Heart left ventricle (tissue), 16 donors: ENCODE measurements at regions not wholly inside any gene's neighbourhood (a gene's known extent, or its start where the extent isn't known, plus 50 kb on each side); places are given as distances from the start of the nearest gene placed in this dataset.

Experiments used
- ATAC-seq, 4 donors: fragments of 200-7000 bp; cut with Tn5 transposase; one replicate each; pipeline ENCODE4 v1.9.1; 2020 to 2022; ENCODE audit warnings: moderate library complexity in 4 of 4, mild to moderate bottlenecking in 3 of 4, moderate number of reproducible peaks in 1 of 4
- DNase-seq, 5 donors: peaks; one replicate each; pipeline ENCODE4 v3.0.0-alpha.2; 2020
- H3K27ac ChIP-seq, 12 donors: fragments of 200-600 bp; sonication (generic) in 4 of 12; one replicate each; pipeline versions ENCODE4 v1.5.0 to v1.8.0; 2016 to 2022; ENCODE audit warnings: mild to moderate bottlenecking in 2 of 12
- H3K27me3 ChIP-seq, 9 donors: fragments of 200-600 bp; sonication (generic) in 2 of 9; one replicate each; pipeline versions ENCODE4 v1.5.1 to v1.8.0; 2016 to 2022; ENCODE audit warnings: mild to moderate bottlenecking in 3 of 9
- H3K36me3 ChIP-seq, 9 donors: fragments of 200-600 bp; sonication (generic) in 2 of 9; one replicate each; pipeline versions ENCODE4 v1.5.0 to v1.8.0; 2018 to 2022; ENCODE audit warnings: mild to moderate bottlenecking in 2 of 9
- H3K4me1 ChIP-seq, 12 donors: fragments of 200-600 bp; sonication (generic) in 4 of 12; one replicate each; pipeline versions ENCODE4 v1.5.0 to v1.8.0; 2016 to 2022; ENCODE audit warnings: mild to moderate bottlenecking in 3 of 12
- H3K4me3 ChIP-seq, 12 donors: fragments of 200-600 bp; sonication (generic) in 4 of 12; one replicate each; pipeline versions ENCODE4 v1.5.0 to v1.8.0; 2017 to 2022; ENCODE audit warnings: mild to moderate bottlenecking in 9 of 12, moderate library complexity in 4 of 12
- H3K9me3 ChIP-seq, 12 donors: fragments of 200-600 bp; sonication (generic) in 4 of 12; one replicate each; pipeline versions ENCODE4 v1.5.0 to v1.8.0; 2016 to 2022; ENCODE audit warnings: mild to moderate bottlenecking in 1 of 12
- POLR2A ChIP-seq, 2 donors: fragments of 450-650 bp; IDR thresholded peaks; one replicate each; pipeline ENCODE4 v1.6.1; 2017; ENCODE audit warnings: antibody characterized with exemption in 2 of 2, mild to moderate bottlenecking in 2 of 2, moderate library complexity in 2 of 2
- WGBS, 4 donors: extraction: QIAGEN DNeasy Blood & Tissue Kit in 2 of 4; methylation state at CpG; one replicate each; pipeline versions ENCODE4 v1.1.5 to v1.1.7; 2013 to 2018; 5-methylcytosine and 5-hydroxymethylcytosine counted together
- intact Hi-C, 10 donors: fragments of 100-400 bp; cut with DNase I; formaldehyde crosslinking; loops; one replicate each; pipeline versions ENCODE4 v1.11.1 to v1.14.2; 2022
- TF ChIP-seq, protein P1 (sequence below), 12 donors: fragments of 200-600 bp; sonication (generic) in 4 of 12; IDR thresholded peaks; one replicate each; pipeline versions ENCODE4 v1.5.0 to v1.8.0; 2018 to 2022; ENCODE audit warnings: antibody characterized with exemption in 12 of 12, mild to moderate bottlenecking in 5 of 12
- donor health status: ischemic (EF 13 %, LVEDD 7.1; RV severe dilation, severe dysfunction).
- donor health status: healthy with polysubstance abuse.
- donor health status: DM: no; HTN: yes; CAD: no.
- donor health status: DM: no; HTN: no; CAD: no.
- donor health status: ischemic (EF 25% LVEDD 6.9; RV normal size, moderate dysfunction).
- donor health status: ischemic (EF 25% LVEDD 5.7; RV mildly dilated, moderate dysfunction).
- donor health status: healthy.
- donor health status: DM: yes; HTN: yes; CAD: no.
- donor health status: ischemic (EF 35%, LVEDD 5.7; RV mildly dilated, moderate dysfunction).
- donor health status: nonischemic (EF 11% LVEDD 7.7; RV severe dilation, severe dysfunction).
- donor health status: DM: yes; HTN: yes; CAD: no.
- donor health status: PGD.
- donor health status: ischemic (EF 29% LVEDD 5.4; RV normal size, mild dysfunction).
- donor health status: nonischemic (EF 23%, LVEDD 6.1; RV moderate dilation, normal function).

DNA sequence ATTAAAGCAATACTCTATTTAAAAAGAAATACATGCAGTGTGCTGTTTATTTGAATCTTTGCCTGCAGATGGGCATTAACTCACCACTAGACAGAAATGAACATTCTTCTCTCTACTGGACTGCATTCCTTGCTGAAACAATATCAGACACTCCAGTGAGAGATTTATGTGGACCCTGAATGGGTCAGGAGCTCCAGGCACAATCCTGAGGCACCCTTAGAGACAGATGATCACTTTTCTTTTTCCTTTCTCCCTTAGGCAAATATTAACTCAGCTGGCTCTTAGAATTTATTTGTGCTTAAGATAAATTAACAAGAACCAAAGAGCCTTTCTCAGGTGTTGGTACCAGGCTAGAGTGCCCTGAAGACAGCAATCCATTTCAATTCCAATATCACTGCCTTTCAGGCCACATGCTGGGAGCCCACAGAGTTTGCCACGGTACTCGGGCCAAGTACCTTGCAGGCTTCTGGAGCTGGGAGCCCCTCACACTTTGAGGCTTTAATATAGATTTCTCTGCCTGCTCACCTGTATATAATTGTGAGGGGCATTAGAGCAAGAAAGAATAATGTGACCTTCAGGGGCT, 173.0 kb downstream of the EMP1 start:
- ATAC-seq (no peak), DNase-seq (no peak)
- Histone ChIP-seq H3K4me1 (peaks cover 0 to 2% (median 0%) of the 10 kb centered on the region in 12 donors), H3K27ac (no peak overlapping the region), H3K36me3 (no peaks in the 10 kb centered on the region), H3K27me3 (peaks cover 0 to 4% (median 0%) of the 10 kb centered on the region in 9 donors), H3K9me3 (no peaks in the 10 kb centered on the region), H3K4me3 (no peak overlapping the region)
- WGBS, 4 donors = 82 to 89% (median 89%) methylated on average over 2 of the region's 2 CpGs
- TF ChIP-seq, protein P1, sequence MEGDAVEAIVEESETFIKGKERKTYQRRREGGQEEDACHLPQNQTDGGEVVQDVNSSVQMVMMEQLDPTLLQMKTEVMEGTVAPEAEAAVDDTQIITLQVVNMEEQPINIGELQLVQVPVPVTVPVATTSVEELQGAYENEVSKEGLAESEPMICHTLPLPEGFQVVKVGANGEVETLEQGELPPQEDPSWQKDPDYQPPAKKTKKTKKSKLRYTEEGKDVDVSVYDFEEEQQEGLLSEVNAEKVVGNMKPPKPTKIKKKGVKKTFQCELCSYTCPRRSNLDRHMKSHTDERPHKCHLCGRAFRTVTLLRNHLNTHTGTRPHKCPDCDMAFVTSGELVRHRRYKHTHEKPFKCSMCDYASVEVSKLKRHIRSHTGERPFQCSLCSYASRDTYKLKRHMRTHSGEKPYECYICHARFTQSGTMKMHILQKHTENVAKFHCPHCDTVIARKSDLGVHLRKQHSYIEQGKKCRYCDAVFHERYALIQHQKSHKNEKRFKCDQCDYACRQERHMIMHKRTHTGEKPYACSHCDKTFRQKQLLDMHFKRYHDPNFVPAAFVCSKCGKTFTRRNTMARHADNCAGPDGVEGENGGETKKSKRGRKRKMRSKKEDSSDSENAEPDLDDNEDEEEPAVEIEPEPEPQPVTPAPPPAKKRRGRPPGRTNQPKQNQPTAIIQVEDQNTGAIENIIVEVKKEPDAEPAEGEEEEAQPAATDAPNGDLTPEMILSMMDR (IDR thresholded peaks at IDR 0.05) = no peak
- TF ChIP-seq POLR2A (IDR thresholded peaks at IDR 0.05) = no peak
- intact Hi-C loops = loop anchor here in 5 of 10 donors (5.0 to 10.0 kb wide), 3 partner anchors 163 to 295 kb away; no protein-coding TSS in a partner anchor

DNA sequence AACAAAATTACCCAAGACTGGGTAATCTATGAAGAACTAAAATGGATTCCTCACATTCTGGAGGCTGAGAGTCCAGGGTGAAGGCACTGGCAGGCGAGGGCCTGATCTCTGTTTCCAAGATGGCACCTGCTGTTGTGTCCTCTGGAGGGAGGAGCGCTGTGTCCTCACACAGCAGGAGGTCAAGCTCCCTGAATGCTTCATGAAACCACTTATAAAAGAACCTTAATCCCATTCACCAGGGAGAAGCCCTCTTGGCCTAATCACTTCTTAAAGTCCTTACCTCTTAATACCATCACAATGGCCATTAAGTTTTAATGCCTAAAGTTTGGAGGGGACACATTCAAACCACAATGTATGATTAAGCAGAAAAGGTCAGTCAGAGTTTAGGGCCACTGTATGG, 172.4 kb downstream of the EMP1 start:
- no peak overlapping the region for H3K27ac ChIP-seq
- ATAC-seq (no peak), DNase-seq (no peak)
- no peaks in the 10 kb centered on the region for H3K9me3 ChIP-seq
- no peaks in the 10 kb centered on the region for H3K36me3 ChIP-seq
- WGBS, 4 donors = 90 to 100% (median 93%) methylated on average over 1 to 2 of the region's 2 CpGs
- intact Hi-C loops = loop anchor here in 5 of 10 donors (5.0 to 10.0 kb wide), 3 partner anchors 163 to 296 kb away; no protein-coding TSS in a partner anchor
- H3K27me3 ChIP-seq = peaks cover 0 to 4% (median 0%) of the 10 kb centered on the region in 9 donors
- no peaks in the 10 kb centered on the region for H3K4me1 ChIP-seq
- no peak for TF ChIP-seq POLR2A (IDR thresholded peaks at IDR 0.05)
- TF ChIP-seq, protein P1 (IDR thresholded peaks at IDR 0.05) = no peak
- no peak overlapping the region for H3K4me3 ChIP-seq

DNA sequence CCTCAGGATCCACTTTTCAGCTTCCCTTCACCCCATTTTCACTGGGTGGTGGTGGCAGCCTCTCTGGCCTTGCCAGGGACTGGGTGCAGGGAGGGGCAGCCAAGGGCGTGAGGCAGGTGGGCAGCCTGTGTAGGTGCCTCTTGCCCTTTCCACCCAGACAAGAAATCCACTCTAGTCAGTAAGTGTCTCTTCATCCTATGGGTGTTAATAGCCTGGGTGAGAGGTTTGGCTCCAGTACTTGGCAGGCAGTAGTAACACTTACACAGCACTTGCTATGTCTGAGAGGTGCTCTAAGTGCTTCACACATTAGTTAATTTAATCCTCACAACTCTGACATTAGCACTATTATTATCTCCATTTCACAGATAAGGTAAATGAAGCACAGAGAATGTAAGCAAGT, 171.9 kb downstream of the EMP1 start:
- Histone ChIP-seq H3K4me1 (no peaks in the 10 kb centered on the region), H3K4me3 (no peak overlapping the region), H3K9me3 (no peaks in the 10 kb centered on the region), H3K27ac (no peak overlapping the region), H3K36me3 (no peaks in the 10 kb centered on the region), H3K27me3 (peaks cover 0 to 4% (median 0%) of the 10 kb centered on the region in 9 donors)
- DNase-seq (peak in 1 of 5 donors; percentile 32), ATAC-seq (peak in 3 of 4 donors; percentile 16 to 63 (median 60))
- TF ChIP-seq POLR2A (IDR thresholded peaks at IDR 0.05) = no peak
- TF ChIP-seq, protein P1 (IDR thresholded peaks at IDR 0.05) = no peak
- 55 to 80% (median 63%) methylated on average over 1 of the region's 1 CpG for WGBS, 4 donors
- intact Hi-C loops = loop anchor here in 5 of 10 donors (5.0 to 10.0 kb wide), 3 partner anchors 164 to 296 kb away; no protein-coding TSS in a partner anchor

DNA sequence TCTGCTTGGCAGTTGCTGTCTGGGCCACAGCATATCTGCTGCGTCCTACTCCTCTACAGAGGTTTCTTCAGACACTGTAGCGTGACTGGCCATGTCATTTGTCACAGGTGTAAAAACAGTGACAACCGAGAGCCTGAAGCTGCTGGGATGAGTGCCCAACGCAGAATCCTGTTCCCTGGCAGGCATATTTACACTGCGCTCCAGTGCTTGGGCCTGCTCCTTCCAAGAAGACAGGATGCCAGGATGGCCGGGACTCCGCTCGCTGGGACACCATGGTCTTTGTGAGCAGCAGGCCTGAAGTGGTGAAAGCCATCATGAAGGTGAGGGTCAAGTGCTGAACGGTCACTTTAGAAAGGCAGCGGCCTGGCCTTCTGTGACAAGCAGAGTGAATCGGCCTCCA, 171.4 kb downstream of the EMP1 start:
- DNase-seq = peak in 2 of 5 donors; percentile 28 to 33
- Histone ChIP-seq H3K4me3 (no peak overlapping the region), H3K9me3 (no peaks in the 10 kb centered on the region), H3K27ac (no peak overlapping the region), H3K36me3 (no peaks in the 10 kb centered on the region), H3K27me3 (peaks cover 0 to 4% (median 0%) of the 10 kb centered on the region in 9 donors), H3K4me1 (no peaks in the 10 kb centered on the region)
- no peak for TF ChIP-seq POLR2A (IDR thresholded peaks at IDR 0.05)
- TF ChIP-seq, protein P1 (IDR thresholded peaks at IDR 0.05) = no peak
- WGBS, 4 donors = 50 to 70% (median 60%) methylated on average over 8 to 11 of the region's 11 CpGs
- intact Hi-C loops = loop anchor here in 5 of 10 donors (5.0 to 10.0 kb wide), 3 partner anchors 164 to 297 kb away; no protein-coding TSS in a partner anchor
- ATAC-seq = peak in 3 of 4 donors; percentile 25 to 38 (median 26)
